8988T (cell line): ENCODE measurements at regions not wholly inside any gene's neighbourhood (a gene's known extent, or its start where the extent isn't known, plus 50 kb on each side); places are given as distances from the start of the nearest gene placed in this dataset.

Experiments
- DNase-seq: peaks from one replicate; pipeline ENCODE4 v3.0.0; 2011

GRCh38 chr18:77765468-77765867, 515.8 kb downstream of the GALR1 start:
- DNase-seq, result no peak

GRCh38 chr18:77766421-77766820, 516.8 kb downstream of the GALR1 start:
- DNase-seq, result no peak

DNA sequence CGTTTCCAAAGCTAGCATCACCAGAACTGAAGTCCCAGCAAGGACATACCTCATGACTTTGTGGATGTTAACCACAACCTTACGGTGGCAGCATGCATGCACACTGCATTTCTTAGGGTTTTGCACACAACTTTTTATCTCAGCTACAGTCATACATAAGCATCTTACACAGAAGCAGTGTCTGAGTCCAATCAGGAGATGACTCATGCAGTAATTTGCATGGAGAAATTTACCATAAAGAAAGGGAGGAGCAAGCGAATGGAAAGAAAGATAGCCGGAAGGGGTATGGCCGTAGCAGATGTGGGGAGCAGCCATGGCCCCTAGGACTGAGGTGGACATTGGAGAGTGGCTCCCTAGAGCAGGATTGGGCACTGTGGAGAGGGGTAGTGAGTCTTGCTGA, 522.5 kb downstream of the GALR1 start:
- DNase-seq, result no peak

DNA sequence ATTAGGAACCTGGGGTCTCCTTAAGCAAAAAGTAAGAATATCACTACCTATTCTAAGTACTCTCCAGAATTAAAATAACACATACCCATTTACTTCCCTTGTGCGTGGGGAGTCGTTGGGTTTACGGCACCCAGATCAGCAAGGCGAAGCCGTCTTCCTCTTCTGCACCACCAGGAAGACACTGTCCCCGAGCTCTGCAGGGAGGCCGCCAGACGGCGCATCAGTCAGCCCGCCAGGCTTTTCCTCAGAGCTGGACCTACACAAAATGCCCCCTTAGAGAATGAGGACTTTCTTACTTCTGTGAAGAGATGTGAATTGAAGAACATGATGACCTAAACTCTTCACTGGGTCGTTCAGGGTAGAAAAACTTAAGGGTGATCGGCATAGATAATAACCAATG, 526.5 kb downstream of the GALR1 start:
- DNase-seq, result no peak

DNA sequence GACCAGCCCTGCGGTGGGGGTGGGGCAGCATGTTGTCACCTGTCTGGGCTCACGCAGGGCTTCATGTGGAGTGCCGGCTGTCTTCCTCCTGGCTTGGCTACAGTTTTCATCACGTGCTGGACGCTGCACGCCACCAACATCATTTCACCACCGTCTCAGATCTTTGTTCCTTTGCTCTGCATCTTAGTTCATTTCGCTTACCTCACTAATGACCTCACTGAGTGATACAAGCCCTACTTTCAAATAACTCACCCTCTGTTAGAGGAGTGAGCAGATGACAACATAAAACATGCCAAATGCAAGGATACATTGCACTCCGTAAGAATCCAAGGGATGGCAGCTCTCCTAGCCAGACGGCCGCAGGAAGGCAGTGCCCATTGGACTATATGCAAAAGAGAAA, 527.5 kb downstream of the GALR1 start:
- no peak for DNase-seq

DNA sequence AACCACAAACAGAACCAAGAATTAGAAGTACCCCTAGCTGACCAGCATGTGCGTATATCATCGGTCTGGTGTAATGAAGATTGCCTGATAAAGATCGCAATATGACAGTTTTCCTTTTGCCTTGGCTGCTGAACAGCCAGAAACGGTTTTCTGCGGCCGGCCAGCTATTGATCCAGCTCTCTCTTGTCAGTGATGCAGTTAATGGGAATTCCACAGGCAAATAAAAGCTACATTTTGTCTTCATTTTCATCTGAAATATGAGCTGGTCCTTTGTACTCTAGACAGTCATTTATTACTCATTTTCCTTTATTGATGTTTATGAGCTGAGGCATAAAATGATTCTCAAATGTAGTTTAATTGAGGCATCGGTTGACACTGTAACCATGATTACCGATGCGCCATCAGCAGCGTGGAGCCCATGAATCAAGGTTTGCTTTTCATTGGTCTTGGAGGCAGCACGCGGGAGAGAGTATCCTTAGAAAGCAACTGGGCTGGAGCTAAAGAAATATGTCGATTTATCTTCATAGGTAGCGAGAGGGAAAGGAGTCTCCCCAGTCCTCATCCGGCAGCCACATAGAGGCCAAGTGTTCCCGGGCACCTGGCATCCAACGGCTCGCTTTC, 535.2 kb downstream of the GALR1 start:
- DNase-seq, result no peak

DNA sequence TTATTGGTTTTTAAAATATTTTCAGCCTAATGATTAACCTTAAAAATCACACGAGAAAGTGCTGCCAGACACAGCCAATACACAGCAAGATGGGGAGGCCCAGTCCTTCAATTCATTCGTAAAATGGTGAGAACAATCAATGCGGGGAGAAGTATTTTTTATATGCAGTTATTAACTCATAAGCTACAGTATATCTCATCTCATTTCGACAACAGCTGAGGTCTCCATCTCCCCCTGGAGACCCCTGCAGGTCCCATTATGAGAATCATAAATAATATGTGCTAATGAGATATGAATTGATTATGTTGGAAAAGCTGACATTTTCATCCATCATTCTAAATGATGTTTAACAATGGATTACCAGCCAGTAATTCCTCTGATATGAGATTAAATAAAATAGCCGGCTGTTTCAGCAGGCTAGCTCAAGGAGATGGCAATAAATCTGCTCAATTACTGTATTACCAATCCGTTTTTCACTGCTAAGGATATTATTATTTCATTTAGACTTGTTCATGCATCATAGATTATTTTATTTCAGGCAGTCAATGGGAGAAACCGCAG, 535.8 kb downstream of the GALR1 start:
- DNase-seq, result no peak

- DNase-seq, result no peak
Observed at GRCh38 chr18:77803024-77803423, 553.4 kb downstream of the GALR1 start.

GRCh38 chr18:77804382-77804781, 554.7 kb downstream of the GALR1 start:
- DNase-seq, result no peak

DNA sequence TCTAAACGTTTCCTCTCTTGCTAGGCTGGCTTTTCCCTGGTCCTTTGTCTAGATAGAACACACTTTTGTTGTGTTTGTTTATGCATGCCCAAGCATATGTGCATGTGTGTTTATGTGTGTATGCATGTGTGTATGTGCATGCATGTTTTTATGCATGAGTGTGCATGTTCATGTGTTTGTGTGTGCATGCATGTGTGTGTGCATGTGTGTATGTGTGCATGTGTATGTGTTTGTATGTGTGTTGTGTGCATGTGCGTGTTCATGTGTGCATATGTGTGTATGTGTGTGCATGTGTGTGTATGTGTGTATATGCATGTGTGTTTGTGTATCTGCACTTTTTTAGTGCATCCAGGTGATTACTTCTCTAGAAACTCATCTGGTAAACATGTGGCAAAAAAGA, 558.0 kb downstream of the GALR1 start:
- DNase-seq, result no peak

DNA sequence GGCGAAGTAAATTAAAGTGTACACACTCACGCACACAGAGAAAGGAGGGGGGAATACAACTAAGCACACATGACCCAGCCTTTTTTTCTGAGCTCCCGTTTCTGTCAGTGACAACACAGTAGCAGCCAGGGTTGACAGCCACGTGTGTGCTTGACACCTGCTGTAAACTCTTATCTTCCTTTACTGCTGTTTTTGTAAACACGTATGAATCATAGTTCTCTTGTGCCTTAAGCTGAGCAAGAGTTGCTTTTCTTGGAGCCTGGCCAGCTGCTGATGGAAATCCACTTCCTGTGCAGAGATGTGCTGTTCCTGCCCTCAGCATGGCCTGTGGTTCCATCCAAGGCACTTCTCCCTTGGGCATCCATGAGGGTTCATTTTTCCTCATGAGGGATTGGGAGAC, 561.9 kb downstream of the GALR1 start:
- DNase-seq, result no peak

DNA sequence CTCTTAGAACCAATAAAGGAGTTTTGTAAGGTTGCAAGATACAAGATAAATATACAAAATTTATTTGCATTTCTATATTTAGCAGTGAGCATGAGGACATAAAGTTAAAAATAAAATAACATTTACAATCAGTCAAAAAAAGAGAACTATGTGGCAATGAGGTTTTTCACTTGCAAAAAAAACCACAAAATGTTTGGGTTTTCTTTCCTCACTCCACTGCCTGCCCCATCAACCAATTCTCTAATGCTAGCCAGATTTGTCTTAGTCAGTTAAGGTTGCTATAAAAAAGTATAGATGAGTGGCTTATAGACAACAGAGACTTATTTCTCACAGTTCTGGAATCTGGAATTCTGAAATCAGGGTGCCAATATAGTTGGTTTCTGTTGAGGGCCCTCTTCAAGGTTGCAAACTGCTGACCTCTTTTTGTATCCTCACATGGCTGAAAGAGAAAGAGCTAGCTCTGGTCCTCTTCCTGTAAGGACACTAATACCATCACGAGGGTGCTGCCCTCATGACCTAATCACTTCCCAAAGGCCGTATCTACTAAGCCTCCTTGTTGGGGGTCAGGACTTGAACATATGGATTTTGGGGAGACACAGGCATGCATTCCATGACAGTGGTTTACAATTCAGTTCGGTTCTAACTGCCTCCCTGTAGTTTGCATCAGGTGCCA, 566.2 kb downstream of the GALR1 start:
- no peak for DNase-seq

DNA sequence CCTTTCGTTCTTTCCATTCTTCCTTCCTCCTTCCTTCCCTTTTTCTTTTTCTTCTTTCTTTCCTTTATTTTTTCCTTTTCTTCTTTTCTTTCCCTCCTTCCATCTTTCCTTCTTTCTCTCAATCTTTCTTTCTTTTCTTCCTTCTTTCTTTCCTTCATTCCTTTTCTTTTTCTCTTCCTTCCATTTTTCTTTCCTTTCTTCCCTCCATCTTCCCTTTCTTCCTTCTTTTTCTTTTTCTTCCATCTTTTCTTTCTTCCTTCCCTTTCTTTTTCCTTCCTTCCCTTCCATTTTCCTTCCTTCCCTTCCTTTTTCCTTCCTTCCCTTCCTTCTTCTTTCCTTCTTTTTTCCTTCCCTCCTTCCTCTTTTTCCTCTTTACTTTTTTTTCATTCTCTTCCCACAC, 568.7 kb downstream of the GALR1 start:
- DNase-seq, result no peak

GRCh38 chr18:77820472-77820871, 570.8 kb downstream of the GALR1 start:
- no peak for DNase-seq

DNA sequence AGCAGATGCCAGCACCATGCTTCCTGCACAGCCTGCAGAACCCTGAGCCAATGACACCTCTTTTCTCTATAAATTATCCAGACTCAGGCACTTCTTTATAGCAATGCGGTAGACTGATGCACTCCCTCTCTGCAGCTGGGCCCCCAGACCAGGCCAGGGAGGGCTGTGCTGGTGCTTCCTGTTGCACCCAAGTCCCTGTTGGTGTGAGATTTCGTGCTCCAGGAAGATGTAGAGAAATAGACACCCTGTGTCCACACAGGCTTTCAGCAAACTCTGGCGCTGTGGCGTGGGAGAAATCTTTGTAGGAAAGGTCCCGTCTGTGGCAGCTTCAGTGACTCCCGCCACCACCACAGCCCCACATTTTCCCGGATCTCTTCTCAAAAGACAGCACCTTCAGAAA, 572.2 kb downstream of the GALR1 start:
- no peak for DNase-seq

- no peak for DNase-seq
Observed at GRCh38 chr18:77822632-77823031, 573.0 kb downstream of the GALR1 start.

DNA sequence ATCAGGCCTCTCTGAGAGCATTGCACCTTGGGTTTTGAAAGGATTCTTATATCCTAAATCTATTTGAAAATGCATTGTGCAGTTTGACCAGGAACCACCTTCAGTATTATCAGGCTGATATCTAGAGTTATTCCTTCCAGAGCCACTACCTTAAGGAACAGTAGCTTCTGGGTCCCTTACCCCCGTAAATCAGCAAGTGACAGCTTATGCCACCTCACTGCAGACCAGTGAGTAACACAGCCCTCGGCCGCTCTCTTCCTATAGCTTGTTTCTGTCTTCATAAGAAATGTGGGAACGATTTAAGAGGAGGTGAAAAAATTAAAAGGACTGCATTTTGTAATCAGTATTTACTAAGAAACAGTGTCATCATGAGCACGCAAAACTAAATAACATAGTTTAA, 584.2 kb downstream of the GALR1 start:
- DNase-seq, result no peak

DNA sequence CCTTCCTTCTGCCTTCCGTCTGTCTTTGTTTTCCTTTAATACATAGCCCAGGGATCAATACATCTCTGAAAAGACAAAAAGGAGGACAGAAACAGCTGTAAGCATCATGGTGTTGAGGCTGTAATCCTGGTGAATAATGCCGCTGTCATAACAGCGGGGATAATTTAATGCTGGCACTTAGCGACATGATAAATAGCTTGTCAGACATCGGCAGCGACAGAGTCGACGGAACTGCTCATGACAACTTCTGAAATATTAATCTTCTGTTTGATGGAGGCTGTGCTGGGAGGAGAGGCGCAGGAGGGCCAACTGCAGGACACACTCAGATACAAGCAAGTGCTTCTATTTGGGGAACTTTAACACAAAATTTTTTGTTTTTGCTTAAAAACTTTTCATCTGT, 602.2 kb downstream of the GALR1 start:
- DNase-seq, result no peak

DNA sequence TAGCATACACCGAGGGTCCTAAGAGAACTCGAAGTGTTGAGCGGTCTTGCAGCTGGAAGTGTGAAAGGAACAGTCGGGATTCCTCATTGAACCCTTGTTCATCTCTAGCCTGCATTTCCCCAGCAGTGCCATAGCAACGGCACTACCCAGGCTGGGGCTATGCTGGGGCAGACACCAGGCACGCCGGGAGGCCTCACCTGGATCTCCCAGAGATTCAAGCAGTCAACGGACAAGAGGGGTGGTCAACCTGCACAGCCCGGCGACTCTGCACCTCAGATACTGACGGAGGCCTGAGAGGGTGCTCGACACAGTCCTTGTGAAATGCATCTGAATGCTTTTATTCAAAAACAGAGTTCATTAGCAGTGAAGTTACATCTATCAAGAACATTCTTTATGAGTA, 604.2 kb downstream of the GALR1 start:
- DNase-seq, result no peak

GRCh38 chr18:77857678-77858655, 608.3 kb downstream of the GALR1 start:
- DNase-seq, result no peak

GRCh38 chr18:77859634-77860033, 610.0 kb downstream of the GALR1 start:
- no peak for DNase-seq

- no peak for DNase-seq
Observed at GRCh38 chr18:77862066-77862757, 612.6 kb downstream of the GALR1 start.

GRCh38 chr18:77865853-77866252, 616.2 kb downstream of the GALR1 start:
- no peak for DNase-seq
